OCI-LY3 (cell line): ENCODE measurements at regions not wholly inside any gene's neighbourhood (a gene's known extent, or its start where the extent isn't known, plus 50 kb on each side); places are given as distances from the start of the nearest gene placed in this dataset.

Source experiments
- H2AFZ ChIP-seq: fragments of 200-600, 300-600 bp; shearing (Covaris generic); 2 replicates; pipeline ENCODE4 v1.6.0; 2014; ENCODE audit warnings: antibody characterized with exemption, low read depth, low read length
- H3K27ac ChIP-seq: fragments of 200-600, 300-600 bp; sonication (generic); 2 replicates; pipeline ENCODE4 v1.5.1; 2014; ENCODE audit warnings: mild to moderate bottlenecking, low read length, moderate library complexity, mixed read lengths
- H3K27me3 ChIP-seq: fragments of 200-600, 300-600 bp; sonication (generic); 2 replicates; pipeline ENCODE4 v1.6.1; 2014; ENCODE audit warnings: low read depth, low read length, mixed read lengths
- H3K36me3 ChIP-seq: fragments of 200-600, 300-600 bp; sonication (generic); replicated peaks from 2 replicates; pipeline ENCODE3; 2014; ENCODE audit warnings: low read depth, low read length, mixed read lengths
- H3K4me1 ChIP-seq: fragments of 300-600, 200-600 bp; sonication (generic); 2 replicates; pipeline ENCODE4 v1.6.1; 2014; ENCODE audit warnings: low read length, mixed read lengths
- H3K4me2 ChIP-seq: fragments of 200-600, 300-600 bp; sonication (generic); 2 replicates; pipeline ENCODE4 v1.6.1; 2014; ENCODE audit warnings: low read length, mixed read lengths
- H3K4me3 ChIP-seq: fragments of 300-600, 200-600 bp; sonication (generic); 2 replicates; pipeline ENCODE4 v1.5.1; 2014; ENCODE audit warnings: antibody characterized with exemption, mild to moderate bottlenecking, low read length, moderate library complexity
- H3K79me2 ChIP-seq: fragments of 300-600, 200-600 bp; shearing (Covaris generic); 2 replicates; pipeline ENCODE4 v1.6.1; 2014; ENCODE audit warnings: mild to moderate bottlenecking, low read length, mixed read lengths
- H3K9ac ChIP-seq: fragments of 300-600, 200-600 bp; shearing (Covaris generic); 2 replicates; pipeline ENCODE4 v1.6.0; 2014; ENCODE audit warnings: mild to moderate bottlenecking, low read length, moderate library complexity
- H3K9me3 ChIP-seq: fragments of 200-600, 300-600 bp; shearing (Covaris generic); 2 replicates; pipeline ENCODE4 v1.6.1; 2014; ENCODE audit warnings: low read length, mixed read lengths; ENCODE audit not compliant: insufficient read depth
- H4K20me1 ChIP-seq: fragments of 200-600, 300-600 bp; sonication (generic); 2 replicates; pipeline ENCODE4 v1.6.1; 2016; ENCODE audit warnings: low read length, mixed read lengths; ENCODE audit not compliant: insufficient read depth
- EZH2phosphoT487 ChIP-seq: fragments of 200-600 bp; shearing (Covaris generic); IDR thresholded peaks from 2 replicates; pipeline ENCODE4 v1.6.1; 2018; ENCODE audit warnings: antibody characterized with exemption, mixed run types, low read depth
- TF ChIP-seq, protein P1 (sequence below): fragments of 200-600, 300-600 bp; sonication (generic); IDR thresholded peaks from 2 replicates; pipeline ENCODE4 v1.5.1; 2014; ENCODE audit warnings: antibody characterized with exemption, low read length, low read depth

- H3K27me3 ChIP-seq = no peaks in the 10 kb centered on the region
- no peak overlapping the region for H3K27ac ChIP-seq
- H3K4me1 ChIP-seq = no peaks in the 10 kb centered on the region
- H3K9me3 ChIP-seq = no peaks in the 10 kb centered on the region
- H2AFZ ChIP-seq = no peak overlapping the region
- H3K4me2 ChIP-seq = no peak overlapping the region
- H3K4me3 ChIP-seq = no peak overlapping the region
- no peak for TF ChIP-seq EZH2phosphoT487
- TF ChIP-seq, protein P1, sequence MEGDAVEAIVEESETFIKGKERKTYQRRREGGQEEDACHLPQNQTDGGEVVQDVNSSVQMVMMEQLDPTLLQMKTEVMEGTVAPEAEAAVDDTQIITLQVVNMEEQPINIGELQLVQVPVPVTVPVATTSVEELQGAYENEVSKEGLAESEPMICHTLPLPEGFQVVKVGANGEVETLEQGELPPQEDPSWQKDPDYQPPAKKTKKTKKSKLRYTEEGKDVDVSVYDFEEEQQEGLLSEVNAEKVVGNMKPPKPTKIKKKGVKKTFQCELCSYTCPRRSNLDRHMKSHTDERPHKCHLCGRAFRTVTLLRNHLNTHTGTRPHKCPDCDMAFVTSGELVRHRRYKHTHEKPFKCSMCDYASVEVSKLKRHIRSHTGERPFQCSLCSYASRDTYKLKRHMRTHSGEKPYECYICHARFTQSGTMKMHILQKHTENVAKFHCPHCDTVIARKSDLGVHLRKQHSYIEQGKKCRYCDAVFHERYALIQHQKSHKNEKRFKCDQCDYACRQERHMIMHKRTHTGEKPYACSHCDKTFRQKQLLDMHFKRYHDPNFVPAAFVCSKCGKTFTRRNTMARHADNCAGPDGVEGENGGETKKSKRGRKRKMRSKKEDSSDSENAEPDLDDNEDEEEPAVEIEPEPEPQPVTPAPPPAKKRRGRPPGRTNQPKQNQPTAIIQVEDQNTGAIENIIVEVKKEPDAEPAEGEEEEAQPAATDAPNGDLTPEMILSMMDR = no peak
- no peaks in the 10 kb centered on the region for H4K20me1 ChIP-seq
- no peaks in the 10 kb centered on the region for H3K79me2 ChIP-seq
- no peaks in the 10 kb centered on the region for H3K36me3 ChIP-seq
- no peak overlapping the region for H3K9ac ChIP-seq
These were observed 155.6 kb downstream of the WNT5A start for GRCh38 chr3:55331524-55331923.

- H3K27ac ChIP-seq = no peak overlapping the region
These were observed 156.3 kb downstream of the WNT5A start for GRCh38 chr3:55330756-55331155.

DNA sequence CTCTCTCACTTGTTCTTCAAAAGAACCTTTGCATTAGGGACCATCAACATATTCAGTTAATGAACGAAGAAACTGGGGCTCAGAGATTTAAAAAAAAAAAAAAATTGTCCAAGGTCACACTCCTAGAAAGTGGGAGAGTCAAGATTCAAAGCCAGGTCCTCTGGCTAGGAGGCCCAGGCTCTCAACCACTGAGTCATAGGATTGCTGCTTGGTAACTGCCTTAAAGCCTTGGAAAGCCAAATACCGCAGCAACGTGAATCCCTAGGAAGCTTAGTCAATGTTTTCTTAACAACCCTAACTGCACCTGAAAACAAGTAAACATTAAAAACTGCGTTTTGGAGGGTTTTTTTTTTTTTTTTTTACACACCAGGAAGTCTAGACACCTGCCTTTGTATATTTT lies 156.8 kb downstream of the WNT5A start:
- Histone ChIP-seq H2AFZ (no peak overlapping the region), H3K4me2 (no peak overlapping the region), H3K9ac (no peak overlapping the region), H3K4me3 (no peak overlapping the region), H3K9me3 (no peaks in the 10 kb centered on the region), H3K4me1 (no peaks in the 10 kb centered on the region), H3K79me2 (no peaks in the 10 kb centered on the region), H4K20me1 (no peaks in the 10 kb centered on the region), H3K27me3 (no peaks in the 10 kb centered on the region; the same call in 1 of the 2 replicates), H3K36me3 (no peaks in the 10 kb centered on the region), H3K27ac (no peak overlapping the region)
- TF ChIP-seq EZH2phosphoT487 = no peak
- TF ChIP-seq, protein P1 = no peak

More at GRCh38 chr3:55330756-55331155, 156.3 kb downstream of the WNT5A start:
- H3K4me2 ChIP-seq = no peak overlapping the region
- H3K27me3 ChIP-seq = no peaks in the 10 kb centered on the region; the same call in 1 of the 2 replicates
- H3K4me3 ChIP-seq = no peak overlapping the region
- TF ChIP-seq, protein P1 = no peak
- TF ChIP-seq EZH2phosphoT487 = no peak
- no peak overlapping the region for H3K9ac ChIP-seq
- H3K4me1 ChIP-seq = no peaks in the 10 kb centered on the region
- H3K9me3 ChIP-seq = no peaks in the 10 kb centered on the region
- H3K36me3 ChIP-seq = no peaks in the 10 kb centered on the region
- no peak overlapping the region for H2AFZ ChIP-seq
- no peaks in the 10 kb centered on the region for H4K20me1 ChIP-seq
- H3K79me2 ChIP-seq = no peaks in the 10 kb centered on the region

DNA sequence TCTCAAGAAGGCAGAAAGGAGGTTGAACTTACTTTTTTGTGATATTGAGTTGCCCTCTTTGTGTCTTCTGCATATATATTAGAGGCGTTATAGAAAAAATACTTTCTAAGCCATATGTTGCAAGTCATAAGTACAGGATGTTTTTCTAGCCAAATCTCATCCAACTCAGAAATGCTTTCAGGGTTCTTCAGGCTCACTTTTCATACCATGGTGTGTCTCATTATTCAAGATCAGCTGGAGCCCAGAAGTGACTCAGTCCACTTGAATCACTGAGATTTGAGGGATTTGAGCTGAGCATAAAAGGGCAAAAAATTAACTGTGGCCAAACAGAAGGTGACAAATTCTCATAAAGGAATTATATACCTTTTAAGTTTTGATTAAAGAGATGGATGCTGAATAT lies 157.3 kb downstream of the WNT5A start:
- Histone ChIP-seq H3K9ac (no peak overlapping the region), H4K20me1 (no peaks in the 10 kb centered on the region), H3K4me3 (no peak overlapping the region), H3K4me1 (no peaks in the 10 kb centered on the region), H3K36me3 (no peaks in the 10 kb centered on the region), H3K4me2 (no peak overlapping the region), H3K9me3 (no peaks in the 10 kb centered on the region), H3K79me2 (no peaks in the 10 kb centered on the region), H3K27me3 (no peaks in the 10 kb centered on the region; the same call in 1 of the 2 replicates), H3K27ac (no peak overlapping the region), H2AFZ (no peak overlapping the region)
- TF ChIP-seq EZH2phosphoT487 = no peak
- TF ChIP-seq, protein P1 = no peak
